ENCODE measurements at regions not wholly inside any gene's neighbourhood (a gene's known extent, or its start where the extent isn't known, plus 50 kb on each side); places are given as distances from the start of the nearest gene placed in this dataset.
A peak's percentile ranks its signal among the peaks of the same experiment; 100 is the strongest.

- DNase-seq (ENCODE audit: low read depth): no peak
- no peak for TF ChIP-seq CTCF (conservative IDR thresholded peaks at IDR 0.05; ENCODE audit: low read depth, low read length)
- no peak overlapping the region for H3K4me3 ChIP-seq (ENCODE audit: low read depth, low read length)
These were observed 74.9 kb downstream of the ANKEF1 start for GRCh38 chr20:10109641-10110040.

GRCh38 chr20:10110151-10110550, 75.4 kb downstream of the ANKEF1 start:
- TF ChIP-seq CTCF (conservative IDR thresholded peaks at IDR 0.05; ENCODE audit: low read depth, low read length): no peak
- H3K4me3 ChIP-seq (ENCODE audit: low read depth, low read length): no peak overlapping the region
- no peak for DNase-seq (ENCODE audit: low read depth)

- DNase-seq (ENCODE audit: low read depth): no peak
- TF ChIP-seq CTCF (conservative IDR thresholded peaks at IDR 0.05; ENCODE audit: low read depth, low read length): no peak
- no peak overlapping the region for H3K4me3 ChIP-seq (ENCODE audit: low read depth, low read length)
These were observed 76.6 kb downstream of the ANKEF1 start for GRCh38 chr20:10111139-10111958.

GRCh38 chr20:10111959-10112250, 77.1 kb downstream of the ANKEF1 start:
- H3K4me3 ChIP-seq (ENCODE audit: low read depth, low read length): no peak overlapping the region
- no peak for DNase-seq (ENCODE audit: low read depth)
- TF ChIP-seq CTCF (conservative IDR thresholded peaks at IDR 0.05; ENCODE audit: low read depth, low read length): no peak

- DNase-seq (ENCODE audit: low read depth): peak; percentile 27
- H3K4me3 ChIP-seq (ENCODE audit: low read depth, low read length): no peak overlapping the region
- TF ChIP-seq CTCF (conservative IDR thresholded peaks at IDR 0.05; ENCODE audit: low read depth, low read length): no peak
These were observed 79.0 kb downstream of the ANKEF1 start for GRCh38 chr20:10113746-10114145.

GRCh38 chr20:10114598-10114997, 79.8 kb downstream of the ANKEF1 start:
- H3K4me3 ChIP-seq (ENCODE audit: low read depth, low read length): no peak overlapping the region
- no peak for DNase-seq (ENCODE audit: low read depth)
- no peak for TF ChIP-seq CTCF (conservative IDR thresholded peaks at IDR 0.05; ENCODE audit: low read depth, low read length)

- TF ChIP-seq CTCF (conservative IDR thresholded peaks at IDR 0.05; ENCODE audit: low read depth, low read length): no peak
- H3K4me3 ChIP-seq (ENCODE audit: low read depth, low read length): no peak overlapping the region
- DNase-seq (ENCODE audit: low read depth): peak; percentile 83
These were observed 80.2 kb downstream of the ANKEF1 start for GRCh38 chr20:10115021-10115420.

Measured in choroid plexus epithelial cell (primary cell).